ENCODE measurements at regions not wholly inside any gene's neighbourhood (a gene's known extent, or its start where the extent isn't known, plus 50 kb on each side); places are given as distances from the start of the nearest gene placed in this dataset.
A peak's percentile ranks its signal among the peaks of the same experiment; 100 is the strongest.
"Not testable (repeated sequence)": the region's sequence is repeated elsewhere in the genome, so short reads cannot be mapped to it uniquely, and the experiment has no call there.

- H3K4me1 Mint-ChIP-seq = peaks cover 6 to 9% (median 8%) of the 10 kb centered on the region in 4 donors
- no peak overlapping the region for H3K4me3 Mint-ChIP-seq
- no peaks in the 10 kb centered on the region for H3K27me3 Mint-ChIP-seq
- ATAC-seq (no peak), DNase-seq (no peak)
- no peaks in the 10 kb centered on the region for H3K9me3 Mint-ChIP-seq
- POLR2A ChIA-PET = no interaction called here
- H3K36me3 Mint-ChIP-seq = no peaks in the 10 kb centered on the region
- no peak overlapping the region for H3K27ac Mint-ChIP-seq
Observed at GRCh38 chr2:7094231-7094741, 177.1 kb downstream of the RNF144A start.

- no peaks in the 10 kb centered on the region for H3K36me3 Mint-ChIP-seq
- no peak for ATAC-seq
- POLR2A ChIA-PET = interaction anchor here (1.2 kb wide), 1 partner anchor 1588 kb away, joined by 6 read pairs; no protein-coding TSS in a partner anchor
- H3K4me1 Mint-ChIP-seq = peaks cover 6 to 9% (median 8%) of the 10 kb centered on the region in 4 donors
- peak overlapping the region in 6 of 10 donors; percentile 54 to 85 (median 75) for H3K4me3 Mint-ChIP-seq
- H3K27ac Mint-ChIP-seq = peak overlapping the region in 5 of 10 donors; percentile 6 to 88 (median 18)
- H3K9me3 Mint-ChIP-seq = no peaks in the 10 kb centered on the region
- H3K27me3 Mint-ChIP-seq = no peaks in the 10 kb centered on the region
- no peak for DNase-seq
Observed at GRCh38 chr2:7096726-7097352, 179.6 kb downstream of the RNF144A start.

- Mint-ChIP-seq H3K4me1 (peaks cover 6 to 9% (median 8%) of the 10 kb centered on the region in 4 donors), H3K27me3 (no peaks in the 10 kb centered on the region), H3K4me3 (peak overlapping the region; percentile 54 to 85 (median 74)), H3K36me3 (no peaks in the 10 kb centered on the region), H3K27ac (peak overlapping the region in 8 of 10 donors; percentile 8 to 88 (median 53)), H3K9me3 (no peaks in the 10 kb centered on the region)
- peak; percentile 94 to 98 for ATAC-seq
- peak; percentile 57 to 82 (median 76) for DNase-seq
- POLR2A ChIA-PET = interaction anchor here (1.2 kb wide), 1 partner anchor 1588 kb away, joined by 6 read pairs; no protein-coding TSS in a partner anchor
Observed at GRCh38 chr2:7097353-7097895, 180.2 kb downstream of the RNF144A start.

- H3K27ac Mint-ChIP-seq = no peak overlapping the region
- ATAC-seq (no peak), DNase-seq (no peak)
- H3K27me3 Mint-ChIP-seq = no peaks in the 10 kb centered on the region
- no peak overlapping the region for H3K4me3 Mint-ChIP-seq
- no peaks in the 10 kb centered on the region for H3K9me3 Mint-ChIP-seq
- no peaks in the 10 kb centered on the region for H3K36me3 Mint-ChIP-seq
- H3K4me1 Mint-ChIP-seq = peaks cover 6 to 9% (median 8%) of the 10 kb centered on the region in 4 donors
- POLR2A ChIA-PET = no interaction called here
Observed at GRCh38 chr2:7098816-7099215, 181.6 kb downstream of the RNF144A start.

GRCh38 chr2:7099687-7100086 is 182.5 kb downstream of the RNF144A start:
- H3K36me3 Mint-ChIP-seq, DNase-seq, H3K4me3 Mint-ChIP-seq, ATAC-seq, H3K4me1 Mint-ChIP-seq, H3K27me3 Mint-ChIP-seq, H3K9me3 Mint-ChIP-seq, H3K27ac Mint-ChIP-seq, POLR2A ChIA-PET: not testable (repeated sequence)

GRCh38 chr2:7102826-7103225 is 185.6 kb downstream of the RNF144A start:
- Mint-ChIP-seq H3K4me3 (no peak overlapping the region), H3K9me3 (no peaks in the 10 kb centered on the region), H3K36me3 (peaks cover 0 to 11% (median 6%) of the 10 kb centered on the region in 3 donors), H3K27ac (no peak overlapping the region), H3K4me1 (peaks cover 0 to 3% (median 1%) of the 10 kb centered on the region in 4 donors), H3K27me3 (no peaks in the 10 kb centered on the region)
- POLR2A ChIA-PET = no interaction called here
- no peak for DNase-seq
- ATAC-seq = no peak

GRCh38 chr2:7108792-7109532 is 191.8 kb downstream of the RNF144A start:
- Mint-ChIP-seq H3K9me3 (peaks cover 0 to 11% (median 2%) of the 10 kb centered on the region in 9 donors), H3K4me3 (no peak overlapping the region), H3K27ac (no peak overlapping the region), H3K36me3 (peaks cover 11 to 28% (median 13%) of the 10 kb centered on the region in 3 donors), H3K27me3 (no peaks in the 10 kb centered on the region), H3K4me1 (peaks cover 0 to 7% (median 3%) of the 10 kb centered on the region in 4 donors)
- POLR2A ChIA-PET = no interaction called here
- ATAC-seq = no peak
- no peak for DNase-seq

GRCh38 chr2:7109533-7109885 is 192.3 kb downstream of the RNF144A start:
- no peak overlapping the region for H3K27ac Mint-ChIP-seq
- ATAC-seq (no peak), DNase-seq (no peak)
- POLR2A ChIA-PET = no interaction called here
- peaks cover 0 to 15% (median 4%) of the 10 kb centered on the region in 9 donors for H3K9me3 Mint-ChIP-seq
- H3K4me3 Mint-ChIP-seq = no peak overlapping the region
- no peaks in the 10 kb centered on the region for H3K27me3 Mint-ChIP-seq
- peaks cover 14 to 30% (median 15%) of the 10 kb centered on the region in 3 donors for H3K36me3 Mint-ChIP-seq
- H3K4me1 Mint-ChIP-seq = peaks cover 0 to 7% (median 3%) of the 10 kb centered on the region in 4 donors

- ATAC-seq (no peak), DNase-seq (no peak)
- Mint-ChIP-seq H3K27me3 (no peaks in the 10 kb centered on the region), H3K27ac (peak overlapping the region in 2 of 10 donors; percentile 19 to 65), H3K36me3 (peaks cover 19 to 24% (median 22%) of the 10 kb centered on the region in 3 donors), H3K4me3 (no peak overlapping the region), H3K4me1 (peaks cover 0 to 7% (median 2%) of the 10 kb centered on the region in 4 donors), H3K9me3 (peaks cover 0 to 21% (median 8%) of the 10 kb centered on the region in 9 donors)
- POLR2A ChIA-PET = no interaction called here
Observed at GRCh38 chr2:7111626-7112025, 194.4 kb downstream of the RNF144A start.

- H3K27me3 Mint-ChIP-seq = no peaks in the 10 kb centered on the region
- peaks cover 17 to 22% (median 17%) of the 10 kb centered on the region in 3 donors for H3K36me3 Mint-ChIP-seq
- peaks cover 0 to 21% (median 8%) of the 10 kb centered on the region in 9 donors for H3K9me3 Mint-ChIP-seq
- H3K4me3 Mint-ChIP-seq = no peak overlapping the region
- no peak for DNase-seq
- no peak for ATAC-seq
- no peak overlapping the region for H3K27ac Mint-ChIP-seq
- POLR2A ChIA-PET = no interaction called here
- H3K4me1 Mint-ChIP-seq = peaks cover 0 to 7% (median 1%) of the 10 kb centered on the region in 4 donors
Observed at GRCh38 chr2:7115364-7115763, 198.2 kb downstream of the RNF144A start.

- Mint-ChIP-seq H3K4me3 (no peak overlapping the region), H3K9me3 (peaks cover 0 to 21% (median 8%) of the 10 kb centered on the region in 9 donors), H3K27ac (no peak overlapping the region), H3K36me3 (peaks cover 15 to 22% (median 17%) of the 10 kb centered on the region in 3 donors), H3K27me3 (no peaks in the 10 kb centered on the region), H3K4me1 (peaks cover 0 to 7% (median 1%) of the 10 kb centered on the region in 4 donors)
- ATAC-seq (no peak), DNase-seq (no peak)
- POLR2A ChIA-PET = no interaction called here
Observed at GRCh38 chr2:7115906-7116305, 198.7 kb downstream of the RNF144A start.

GRCh38 chr2:7116511-7116910 is 199.3 kb downstream of the RNF144A start:
- POLR2A ChIA-PET = no interaction called here
- Mint-ChIP-seq H3K4me3 (no peak overlapping the region), H3K4me1 (peaks cover 0 to 5% (median 1%) of the 10 kb centered on the region in 4 donors), H3K27ac (no peak overlapping the region), H3K36me3 (peaks cover 15 to 22% (median 17%) of the 10 kb centered on the region in 3 donors), H3K27me3 (no peaks in the 10 kb centered on the region), H3K9me3 (peaks cover 0 to 21% (median 8%) of the 10 kb centered on the region in 9 donors)
- no peak for DNase-seq
- no peak for ATAC-seq

GRCh38 chr2:7117076-7117475 is 199.9 kb downstream of the RNF144A start:
- ATAC-seq (no peak), DNase-seq (no peak)
- POLR2A ChIA-PET = no interaction called here
- Mint-ChIP-seq H3K36me3 (peaks cover 15 to 22% (median 17%) of the 10 kb centered on the region in 3 donors), H3K9me3 (peaks cover 0 to 21% (median 8%) of the 10 kb centered on the region in 9 donors), H3K4me1 (no peaks in the 10 kb centered on the region), H3K27ac (no peak overlapping the region), H3K4me3 (no peak overlapping the region), H3K27me3 (no peaks in the 10 kb centered on the region)
